K562 (cell line): ENCODE measurements at regions not wholly inside any gene's neighbourhood (a gene's known extent, or its start where the extent isn't known, plus 50 kb on each side); places are given as distances from the start of the nearest gene placed in this dataset.

ENCODE experiments used
- ATAC-seq: fragments of 200-7000 bp; cut with Tn5 transposase; 3 replicates; pipeline ENCODE4 v1.9.1; 2020; ENCODE audit warnings: moderate library complexity
- BruUV-seq: library from RNA; stranded (reverse); fragments of 400-500 nt; replicated peaks from 2 replicates; lab custom pipeline; 2021; lab: Mats Ljungman, UMichigan
- CTCF ChIA-PET: fragments of 300-600 bp; formaldehyde crosslinking; extraction: SDS; loops from one replicate; lab custom pipeline; 2021; ENCODE audit warnings: low intra/inter-chr PET ratio; lab: Yijun Ruan, JAX
- POLR2A ChIA-PET: fragments of 300-600, 350-650 bp; sonication (Branson Sonifier 250); formaldehyde crosslinking; extraction: SDS; loops from one replicate; lab custom pipeline; 2021; ENCODE audit warnings: antibody characterized with exemption, inconsistent platforms; lab: Yijun Ruan, JAX
- DNase-seq, 4 experiments: peaks; one replicate each; pipeline versions ENCODE4 v3.0.0 to v3.0.0-alpha.2; 2011 to 2018; ENCODE audit warnings: low spot score in 3 of 4, mixed read lengths in 3 of 4; ENCODE audit errors: extremely low read depth in 1 of 4
- FAIRE-seq: peaks from 2 replicates; lab custom pipeline; 2011; peaks lifted over from hg19 to GRCh38; lab: Jason Lieb, UNC
- H2AFZ ChIP-seq: 2 replicates; pipeline ENCODE4 v1.6.0; 2011; ENCODE audit warnings: low read depth, low read length, control low read depth, inconsistent platforms
- H3K27ac ChIP-seq: fragments of 200-600 bp; 3 replicates; pipeline ENCODE4 v1.8.0; 2011; ENCODE audit warnings: low read depth, mild to moderate bottlenecking, control low read depth, inconsistent platforms, low read length, moderate library complexity, mixed read lengths; ENCODE audit errors: extremely low read depth
- H3K27me3 ChIP-seq, 2 experiments: fragments of 300-600 bp in 1 of 2; 2 replicates in 1 of 2; 3 replicates in 1 of 2; pipeline versions ENCODE4 v1.6.0 to v1.8.0; 2011; ENCODE audit warnings: inconsistent platforms in 2 of 2, low read length in 2 of 2, mild to moderate bottlenecking in 1 of 2, mixed read lengths in 1 of 2, moderate library complexity in 1 of 2; ENCODE audit not compliant: control insufficient read depth in 2 of 2, insufficient read depth in 2 of 2
- H3K36me3 ChIP-seq: fragments of 300-600 bp; 3 replicates; pipeline ENCODE4 v1.8.0; 2011; ENCODE audit warnings: mild to moderate bottlenecking, low read length, inconsistent platforms; ENCODE audit not compliant: control insufficient read depth, insufficient read depth
- H3K4me1 ChIP-seq, 2 experiments: fragments of 200-600 bp in 1 of 2; replicated peaks in 1 of 2; 2 replicates in 1 of 2; 3 replicates in 1 of 2; pipeline versions ENCODE4 v1.5.1 to v1.8.0; 2011; ENCODE audit warnings: inconsistent platforms in 2 of 2, low read length in 2 of 2, mild to moderate bottlenecking in 1 of 2, mixed read lengths in 1 of 2, moderate library complexity in 1 of 2; ENCODE audit not compliant: control insufficient read depth in 2 of 2, insufficient read depth in 2 of 2
- H3K4me2 ChIP-seq: 2 replicates; pipeline ENCODE4 v1.6.1; 2011; ENCODE audit warnings: low read length, control low read depth, inconsistent platforms, mixed read lengths; ENCODE audit not compliant: insufficient read depth
- H3K4me3 ChIP-seq: fragments of 200-600 bp; sonication (generic), shearing (Covaris generic); 2 replicates; pipeline ENCODE4 v1.5.1; 2016; ENCODE audit warnings: control low read depth, inconsistent platforms
- H3K79me2 ChIP-seq: fragments of 200-600 bp; 3 replicates; pipeline ENCODE4 v1.8.0; 2011; ENCODE audit warnings: low read length, inconsistent platforms; ENCODE audit not compliant: control insufficient read depth, insufficient read depth
- H3K9ac ChIP-seq, 2 experiments: 2 replicates each; pipeline versions ENCODE4 v1.6.0 to v1.6.1; 2011; ENCODE audit warnings: low read depth in 2 of 2, low read length in 2 of 2, control low read depth in 1 of 2, inconsistent platforms in 1 of 2, mild to moderate bottlenecking in 1 of 2, mixed read lengths in 1 of 2; ENCODE audit not compliant: insufficient read depth in 1 of 2
- H3K9me1 ChIP-seq: one replicate; pipeline ENCODE4 v1.6.0; 2011; ENCODE audit warnings: inconsistent platforms, mild to moderate bottlenecking, low read length, moderate library complexity; ENCODE audit not compliant: control insufficient read depth, insufficient read depth
- H3K9me3 ChIP-seq: replicated peaks from 2 replicates; pipeline ENCODE4 v1.5.1; 2011; ENCODE audit warnings: low read depth, low read length, inconsistent platforms; ENCODE audit not compliant: control insufficient read depth, insufficient read depth
- H4K20me1 ChIP-seq: replicated peaks from 2 replicates; pipeline ENCODE4 v1.6.1; 2011; ENCODE audit warnings: low read length, inconsistent platforms, mixed read lengths; ENCODE audit not compliant: control insufficient read depth, insufficient read depth
- BRD4 ChIP-seq: fragments of 200-600 bp; sonication (generic); IDR thresholded peaks from 2 replicates; pipeline ENCODE4 v1.6.1; 2017; ENCODE audit warnings: inconsistent platforms
- CREM ChIP-seq: IDR thresholded peaks from 2 replicates; pipeline ENCODE4 v1.6.1; 2014; ENCODE audit warnings: antibody characterized with exemption, low read depth
- DIDO1 ChIP-seq: fragments of 450-650 bp; IDR thresholded peaks from 2 replicates; pipeline ENCODE4 v1.6.1; 2016; ENCODE audit warnings: low read depth, missing biosample characterization, missing genetic modification characterization
- IRF2 ChIP-seq: sonication (generic); formaldehyde crosslinking; IDR thresholded peaks from 2 replicates; pipeline ENCODE4 v1.8.1; 2022; ENCODE audit warnings: mild to moderate bottlenecking, missing genetic modification reagents
- PTTG1 ChIP-seq: fragments of 450-650 bp; IDR thresholded peaks from 2 replicates; pipeline ENCODE4 v1.6.1; 2016; ENCODE audit warnings: low read depth, mild to moderate bottlenecking, missing genetic modification characterization, missing compliant biosample characterization
- SIX5 ChIP-seq, 2 experiments: IDR thresholded peaks; 2 replicates each; pipeline ENCODE4 v1.6.1; 2011; ENCODE audit warnings: low read length in 2 of 2, borderline replicate concordance in 1 of 2, low read depth in 1 of 2, mild to moderate bottlenecking in 1 of 2, moderate library complexity in 1 of 2; ENCODE audit not compliant: insufficient read depth in 1 of 2
- THRB ChIP-seq: fragments of 450-650 bp; formaldehyde crosslinking; conservative IDR thresholded peaks from 2 replicates; pipeline ENCODE4 v1.4.0; 2022; ENCODE audit warnings: mild to moderate bottlenecking, missing genetic modification characterization
- ZFX ChIP-seq: sonication (generic); formaldehyde crosslinking; IDR thresholded peaks from 2 replicates; pipeline ENCODE4 v1.8.0; 2022; ENCODE audit warnings: mild to moderate bottlenecking, missing genetic modification reagents, moderate library complexity
- WGBS: fragments of 100-300 bp; shearing (Covaris generic); methylation state at CpG from one replicate; pipeline ENCODE4 v1.1.6; 2016; ENCODE audit warnings: low coverage, mixed read lengths; ENCODE audit not compliant: insufficient coverage; ENCODE audit errors: missing lambda C conversion rate; 5-methylcytosine and 5-hydroxymethylcytosine counted together
- in situ Hi-C: fragments of 300-500 bp; cut with MboI; formaldehyde crosslinking; loops from 4 replicates; pipeline ENCODE4 v1.15.0; 2018; ENCODE audit warnings: inconsistent platforms, mixed read lengths
- intact Hi-C: fragments of 100-400 bp; cut with micrococcal nuclease; formaldehyde crosslinking; loops from 2 replicates; pipeline ENCODE4 v1.14.2; 2022

DNA sequence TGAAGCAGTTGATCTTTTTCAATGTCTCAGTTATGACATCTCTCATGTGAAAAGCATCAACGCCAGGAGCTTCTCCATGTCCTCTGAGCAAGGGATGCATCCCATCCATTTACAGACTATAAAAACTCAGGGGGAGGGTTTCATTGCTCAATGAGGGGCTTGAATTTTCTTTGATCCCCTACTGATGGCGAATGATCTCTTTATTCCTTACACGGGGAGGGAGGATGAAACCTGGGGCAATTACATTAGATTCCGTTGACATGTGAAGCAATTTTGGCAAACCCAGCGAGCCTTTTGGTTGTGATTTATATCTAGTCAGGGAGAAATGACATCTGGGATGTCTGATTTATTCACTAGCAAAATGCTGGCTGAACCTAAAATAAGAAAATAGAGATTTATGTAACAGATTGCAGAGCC is 268.9 kb downstream of the HIVEP2 start:
- no peak overlapping the region for H3K27ac ChIP-seq
- no peaks in the 10 kb centered on the region for H3K9me3 ChIP-seq
- H3K4me2 ChIP-seq = no peak overlapping the region
- DNase-seq (no peak), ATAC-seq (no peak), FAIRE-seq (no peak)
- H3K36me3 ChIP-seq = no peaks in the 10 kb centered on the region
- intact Hi-C loops = no loop called here
- TF ChIP-seq ZFX (CRISPR knock-in tag) (no peak), BRD4 (no peak), SIX5 (IDR thresholded peaks at IDR 0.05; ENCODE audit: borderline replicate concordance in 1 of 2, insufficient read depth in 1 of 2, low read depth in 1 of 2, low read length in 2 of 2) (no peak), PTTG1 (tag) (no peak), IRF2 (no peak), THRB (no peak), CREM (no peak), DIDO1 (no peak)
- no peak overlapping the region for H2AFZ ChIP-seq
- H3K27me3 ChIP-seq = peaks cover 5 to 21% of the 10 kb centered on the region in 2 experiments; a peak in 4 of 5 replicates
- no TSS peak for BruUV-seq
- in situ Hi-C loops = loop anchor here (25.0 kb wide), 1 partner anchor 611 kb away; no protein-coding TSS in a partner anchor
- H3K4me1 ChIP-seq = no peaks in the 10 kb centered on the region
- ChIA-PET POLR2A (no interaction called here), CTCF (no interaction called here)
- no peak overlapping the region for H3K9ac ChIP-seq
- H3K9me1 ChIP-seq = no peaks in the 10 kb centered on the region
- H4K20me1 ChIP-seq = no peaks in the 10 kb centered on the region
- H3K79me2 ChIP-seq = no peaks in the 10 kb centered on the region
- H3K4me3 ChIP-seq = no peak overlapping the region
- WGBS = 0% methylated on average over 5 of the region's 5 CpGs
